CD4-positive, alpha-beta T cell (primary cell): ENCODE measurements at regions not wholly inside any gene's neighbourhood (a gene's known extent, or its start where the extent isn't known, plus 50 kb on each side); places are given as distances from the start of the nearest gene placed in this dataset.
A peak's percentile ranks its signal among the peaks of the same experiment; 100 is the strongest.

ENCODE experiments used
- ATAC-seq: fragments of 200-7000 bp; cut with Tn5 transposase; one replicate; pipeline ENCODE4 v1.10.0; 2022; ENCODE audit warnings: mild to moderate bottlenecking; ENCODE audit not compliant: poor library complexity
- CTCF ChIA-PET: fragments of 350-600 bp; sonication (Branson Sonifier 250); formaldehyde crosslinking; loops from one replicate; lab custom pipeline; 2021; ENCODE audit warnings: antibody characterized with exemption, inconsistent platforms; lab: Charles Lee
- POLR2A ChIA-PET: fragments of 350-600 bp; sonication (Branson Sonifier 250); formaldehyde crosslinking; loops from one replicate; lab custom pipeline; 2021; ENCODE audit warnings: antibody characterized with exemption, inconsistent platforms; lab: Charles Lee
- DNase-seq, 14 experiments: peaks; one replicate each; pipeline ENCODE4 v3.0.0-alpha.2; 2013 to 2020; ENCODE audit warnings: mixed read lengths in 2 of 14
- H3K27ac ChIP-seq, 2 donors: one replicate each; pipeline versions ENCODE4 v1.5.1 to v1.7.0; 2013; ENCODE audit warnings: low read length in 2 of 2, low read depth in 1 of 2, mild to moderate bottlenecking in 1 of 2
- H3K27me3 ChIP-seq, 2 experiments: 1 replicate in 1 of 2; 2 replicates in 1 of 2; pipeline versions ENCODE4 v1.6.1 to v1.7.0; 2013; ENCODE audit warnings: low read length in 2 of 2, control low read depth in 1 of 2, mild to moderate bottlenecking in 1 of 2, moderate library complexity in 1 of 2; ENCODE audit not compliant: insufficient read depth in 2 of 2, control insufficient read depth in 1 of 2
- H3K36me3 ChIP-seq: one replicate; pipeline ENCODE4 v1.6.1; 2013; ENCODE audit warnings: low read length, control low read depth; ENCODE audit not compliant: insufficient read depth
- H3K4me1 ChIP-seq: one replicate; pipeline ENCODE4 v1.6.1; 2013; ENCODE audit warnings: low read length, control low read depth; ENCODE audit not compliant: insufficient read depth
- H3K4me3 ChIP-seq: one replicate; pipeline ENCODE4 v1.5.1; 2013; ENCODE audit warnings: mild to moderate bottlenecking, low read length, moderate library complexity
- H3K9me3 ChIP-seq, 2 experiments: 1 replicate in 1 of 2; 2 replicates in 1 of 2; pipeline versions ENCODE4 v1.6.1 to v1.7.0; 2013; ENCODE audit warnings: low read length in 2 of 2, mild to moderate bottlenecking in 2 of 2, control low read depth in 1 of 2, moderate library complexity in 1 of 2; ENCODE audit not compliant: control insufficient read depth in 1 of 2, insufficient read depth in 1 of 2
- H3K27ac Mint-ChIP-seq: one replicate; pipeline ENCODE4 v1.8.0; 2020; ENCODE audit warnings: mixed read lengths
- H3K27me3 Mint-ChIP-seq: one replicate; pipeline ENCODE4 v1.8.0; 2021; ENCODE audit warnings: mixed read lengths
- H3K36me3 Mint-ChIP-seq: one replicate; pipeline ENCODE4 v1.8.0; 2021; ENCODE audit warnings: low read depth, mixed read lengths
- H3K4me1 Mint-ChIP-seq: one replicate; pipeline ENCODE4 v1.8.0; 2021; ENCODE audit warnings: low read depth, mixed read lengths
- H3K4me3 Mint-ChIP-seq: one replicate; pipeline ENCODE4 v1.8.0; 2020; ENCODE audit warnings: mild to moderate bottlenecking, mixed read lengths
- H3K9me3 Mint-ChIP-seq: one replicate; pipeline ENCODE4 v1.8.0; 2020; ENCODE audit warnings: mixed read lengths
- CTCF ChIP-seq: fragments of 200-600 bp; IDR thresholded peaks from one replicate; pipeline ENCODE4 v1.8.0; 2022; ENCODE audit warnings: antibody characterized with exemption, mild to moderate bottlenecking
- intact Hi-C, 2 experiments: fragments of 100-400 bp; cut with DNase I in 1 of 2; cut with micrococcal nuclease in 1 of 2; formaldehyde crosslinking; loops; one replicate each; pipeline versions ENCODE4 v1.15.1 to v1.9.0; 2023 to 2025; cut with DNase I, micrococcal nuclease

- no peak overlapping the region for H3K4me3 Mint-ChIP-seq
- ChIA-PET POLR2A (no interaction called here), CTCF (no interaction called here)
- H3K4me1 Mint-ChIP-seq: no peaks in the 10 kb centered on the region
- Histone ChIP-seq H3K4me3 (no peak overlapping the region), H3K9me3 (no peaks in the 10 kb centered on the region), H3K36me3 (no peaks in the 10 kb centered on the region), H3K4me1 (no peaks in the 10 kb centered on the region), H3K27ac (no peak overlapping the region), H3K27me3 (no peaks in the 10 kb centered on the region)
- H3K27me3 Mint-ChIP-seq: no peaks in the 10 kb centered on the region
- no peak for ATAC-seq
- no peak for DNase-seq
- no peak overlapping the region for H3K27ac Mint-ChIP-seq
- H3K36me3 Mint-ChIP-seq: no peaks in the 10 kb centered on the region
- intact Hi-C loops: no loop called here
- no peak for TF ChIP-seq CTCF
- H3K9me3 Mint-ChIP-seq: no peaks in the 10 kb centered on the region
Measured at GRCh38 chr1:191142748-191143147, 665.1 kb upstream of the BRINP3 start.

- H3K27ac Mint-ChIP-seq: no peak overlapping the region
- no peak for ATAC-seq
- peaks cover 3% of the 10 kb centered on the region for H3K9me3 Mint-ChIP-seq
- H3K27ac ChIP-seq: no peak overlapping the region
- H3K4me3 ChIP-seq: no peak overlapping the region
- H3K36me3 Mint-ChIP-seq: no peaks in the 10 kb centered on the region
- H3K4me1 Mint-ChIP-seq: no peaks in the 10 kb centered on the region
- ChIA-PET CTCF (no interaction called here), POLR2A (no interaction called here)
- no peaks in the 10 kb centered on the region for H3K27me3 Mint-ChIP-seq
- no peak for TF ChIP-seq CTCF
- DNase-seq: no peak
- H3K9me3 ChIP-seq: no peaks in the 10 kb centered on the region
- H3K27me3 ChIP-seq: no peaks in the 10 kb centered on the region
- intact Hi-C loops: no loop called here
- H3K36me3 ChIP-seq: no peaks in the 10 kb centered on the region
- H3K4me1 ChIP-seq: no peaks in the 10 kb centered on the region
- H3K4me3 Mint-ChIP-seq: no peak overlapping the region
Measured at GRCh38 chr1:191145834-191146233, 668.2 kb upstream of the BRINP3 start.

- DNase-seq: peak in 1 of 14 experiments; percentile 11
Measured at GRCh38 chr1:191151321-191151807, 673.7 kb upstream of the BRINP3 start.

More at GRCh38 chr1:191151321-191151807, 673.7 kb upstream of the BRINP3 start:
- no peak overlapping the region for H3K4me3 Mint-ChIP-seq
- no peaks in the 10 kb centered on the region for H3K36me3 Mint-ChIP-seq
- no peak for ATAC-seq
- H3K4me1 Mint-ChIP-seq: no peaks in the 10 kb centered on the region
- ChIA-PET CTCF (no interaction called here), POLR2A (no interaction called here)
- H3K27me3 ChIP-seq: no peaks in the 10 kb centered on the region
- H3K36me3 ChIP-seq: no peaks in the 10 kb centered on the region
- H3K27ac ChIP-seq: no peak overlapping the region
- no peak for TF ChIP-seq CTCF
- H3K4me1 ChIP-seq: no peaks in the 10 kb centered on the region
- H3K27me3 Mint-ChIP-seq: no peaks in the 10 kb centered on the region
- H3K9me3 ChIP-seq: peaks cover 0 to 16% of the 10 kb centered on the region in 2 experiments
- H3K4me3 ChIP-seq: no peak overlapping the region
- intact Hi-C loops: no loop called here
- no peak overlapping the region for H3K27ac Mint-ChIP-seq
- H3K9me3 Mint-ChIP-seq: peaks cover 4% of the 10 kb centered on the region
